T-cell (primary cell): ENCODE measurements at regions not wholly inside any gene's neighbourhood (a gene's known extent, or its start where the extent isn't known, plus 50 kb on each side); places are given as distances from the start of the nearest gene placed in this dataset.

Experiments used
- ATAC-seq, 4 experiments: fragments of 200-7000 bp in 3 of 4; fragments of 150-1000 bp in 1 of 4; cut with Tn5 transposase; replicated peaks in 1 of 4; 1 replicate in 3 of 4; 2 replicates in 1 of 4; pipeline ENCODE4 v1.10.0; 2021; ENCODE audit warnings: moderate library complexity in 3 of 4, mild to moderate bottlenecking in 2 of 4, moderate number of reproducible peaks in 1 of 4
- CTCF ChIA-PET, 2 donors: fragments of 300-600 bp; sonication (Branson Sonifier 250); formaldehyde crosslinking; loops; one replicate each; lab custom pipeline; 2022; ENCODE audit warnings: antibody characterized with exemption in 2 of 2; lab: Charles Lee
- POLR2A ChIA-PET, 2 donors: fragments of 300-600 bp; sonication (Branson Sonifier 250); formaldehyde crosslinking; loops; one replicate each; lab custom pipeline; 2022; ENCODE audit warnings: antibody characterized with exemption in 2 of 2; lab: Charles Lee
- DNase-seq, 35 experiments: peaks; one replicate each; pipeline versions ENCODE4 v3.0.0 to v3.0.0-alpha.2; 2013 to 2023
- H3K27ac ChIP-seq: one replicate; pipeline ENCODE4 v1.5.1; 2013; ENCODE audit warnings: low read length
- H3K27me3 ChIP-seq, 2 experiments: replicated peaks in 1 of 2; 1 replicate in 1 of 2; 2 replicates in 1 of 2; pipeline versions ENCODE4 v1.6.1 to v1.7.0; 2013; ENCODE audit warnings: low read length in 1 of 2, mixed read lengths in 1 of 2; ENCODE audit not compliant: control insufficient read depth in 2 of 2, insufficient read depth in 2 of 2; ENCODE audit errors: extremely low read depth in 1 of 2
- H3K36me3 ChIP-seq, 2 donors: 1 replicate in 1 of 2; 2 replicates in 1 of 2; pipeline versions ENCODE4 v1.6.1 to v1.7.0; 2013; ENCODE audit warnings: low read length in 1 of 2; ENCODE audit not compliant: control insufficient read depth in 2 of 2, insufficient read depth in 1 of 2; ENCODE audit errors: extremely low read depth in 1 of 2
- H3K4me1 ChIP-seq, 2 experiments: 1 replicate in 1 of 2; 2 replicates in 1 of 2; pipeline versions ENCODE4 v1.6.1 to v1.7.0; 2013; ENCODE audit warnings: low read length in 2 of 2, mixed read lengths in 1 of 2; ENCODE audit not compliant: insufficient read depth in 2 of 2, control insufficient read depth in 1 of 2; ENCODE audit errors: extremely low read depth in 1 of 2
- H3K4me3 ChIP-seq, 2 donors: 1 replicate in 1 of 2; 2 replicates in 1 of 2; pipeline versions ENCODE4 v1.5.1 to v1.7.0; 2013; ENCODE audit warnings: mild to moderate bottlenecking in 2 of 2, low read length in 1 of 2, moderate library complexity in 1 of 2; ENCODE audit not compliant: control insufficient read depth in 1 of 2; ENCODE audit errors: extremely low read depth in 1 of 2
- H3K9me3 ChIP-seq: 2 replicates; pipeline ENCODE4 v1.7.0; 2013
- H3K27ac Mint-ChIP-seq, 2 donors: one replicate each; pipeline ENCODE4 v1.8.0; 2020 to 2021; ENCODE audit warnings: mild to moderate bottlenecking in 2 of 2, mixed read lengths in 2 of 2
- H3K27me3 Mint-ChIP-seq, 2 donors: one replicate each; pipeline ENCODE4 v1.8.0; 2021 to 2022; ENCODE audit warnings: mixed read lengths in 2 of 2
- H3K36me3 Mint-ChIP-seq: one replicate; pipeline ENCODE4 v1.8.0; 2021; ENCODE audit warnings: mixed read lengths
- H3K4me1 Mint-ChIP-seq, 3 donors: one replicate each; pipeline ENCODE4 v1.8.0; 2020 to 2022; ENCODE audit warnings: mixed read lengths in 3 of 3, mild to moderate bottlenecking in 1 of 3
- H3K4me3 Mint-ChIP-seq, 3 donors: one replicate each; pipeline ENCODE4 v1.8.0; 2020 to 2022; ENCODE audit warnings: mild to moderate bottlenecking in 3 of 3, mixed read lengths in 3 of 3, moderate library complexity in 3 of 3
- H3K9me3 Mint-ChIP-seq, 3 donors: one replicate each; pipeline ENCODE4 v1.8.0; 2020 to 2022; ENCODE audit warnings: mixed read lengths in 3 of 3
- WGBS: methylation state at CpG from one replicate; pipeline ENCODE4 v1.1.5; 2013; ENCODE audit warnings: missing lambda C conversion rate; ENCODE audit not compliant: insufficient coverage; 5-methylcytosine and 5-hydroxymethylcytosine counted together

GRCh38 chr11:20311444-20311843 is 52.1 kb upstream of the HTATIP2 start:
- no peak overlapping the region for H3K4me3 Mint-ChIP-seq
- ATAC-seq, result no peak
- Histone ChIP-seq H3K4me3 (no peak overlapping the region), H3K27me3 (no peaks in the 10 kb centered on the region), H3K27ac (no peak overlapping the region), H3K4me1 (no peaks in the 10 kb centered on the region), H3K36me3 (no peaks in the 10 kb centered on the region), H3K9me3 (no peaks in the 10 kb centered on the region)
- WGBS, result 87% methylated on average over 3 of the region's 5 CpGs
- POLR2A ChIA-PET, result no interaction called here
- H3K4me1 Mint-ChIP-seq, result no peaks in the 10 kb centered on the region
- H3K36me3 Mint-ChIP-seq, result no peaks in the 10 kb centered on the region
- H3K27me3 Mint-ChIP-seq, result peaks cover 5 to 12% of the 10 kb centered on the region in 2 donors
- no peak for DNase-seq
- H3K27ac Mint-ChIP-seq, result no peak overlapping the region
- no peaks in the 10 kb centered on the region for H3K9me3 Mint-ChIP-seq
- CTCF ChIA-PET, result no interaction called here

GRCh38 chr11:20310596-20311394 is 52.7 kb upstream of the HTATIP2 start:
- H3K4me1 ChIP-seq, result no peaks in the 10 kb centered on the region
- no peak overlapping the region for H3K27ac ChIP-seq
- H3K36me3 ChIP-seq, result no peaks in the 10 kb centered on the region
- ATAC-seq, result no peak
- no peak overlapping the region for H3K4me3 ChIP-seq
- H3K9me3 Mint-ChIP-seq, result no peaks in the 10 kb centered on the region
- H3K27ac Mint-ChIP-seq, result no peak overlapping the region
- H3K27me3 Mint-ChIP-seq, result peaks cover 5 to 15% of the 10 kb centered on the region in 2 donors
- WGBS, result 76% methylated on average over 3 of the region's 11 CpGs
- no peaks in the 10 kb centered on the region for H3K27me3 ChIP-seq
- no peaks in the 10 kb centered on the region for H3K4me1 Mint-ChIP-seq
- CTCF ChIA-PET, result no interaction called here
- no peaks in the 10 kb centered on the region for H3K36me3 Mint-ChIP-seq
- H3K4me3 Mint-ChIP-seq, result no peak overlapping the region
- H3K9me3 ChIP-seq, result no peaks in the 10 kb centered on the region
- DNase-seq, result no peak
- POLR2A ChIA-PET, result no interaction called here

GRCh38 chr11:20310137-20310536 is 53.4 kb upstream of the HTATIP2 start:
- H3K4me3 ChIP-seq, result no peak overlapping the region
- no peak for DNase-seq
- Mint-ChIP-seq H3K4me1 (no peaks in the 10 kb centered on the region), H3K27me3 (peaks cover 5 to 15% of the 10 kb centered on the region in 2 donors), H3K27ac (no peak overlapping the region), H3K4me3 (no peak overlapping the region), H3K36me3 (no peaks in the 10 kb centered on the region), H3K9me3 (no peaks in the 10 kb centered on the region)
- no peak for ATAC-seq
- CTCF ChIA-PET, result no interaction called here
- H3K36me3 ChIP-seq, result no peaks in the 10 kb centered on the region
- WGBS, result 69% methylated on average over 7 of the region's 9 CpGs
- POLR2A ChIA-PET, result no interaction called here
- H3K27me3 ChIP-seq, result no peaks in the 10 kb centered on the region
- no peak overlapping the region for H3K27ac ChIP-seq
- H3K4me1 ChIP-seq, result no peaks in the 10 kb centered on the region
- no peaks in the 10 kb centered on the region for H3K9me3 ChIP-seq

- H3K27ac Mint-ChIP-seq, result no peak overlapping the region
- H3K4me3 ChIP-seq, result no peak overlapping the region
- H3K9me3 ChIP-seq, result no peaks in the 10 kb centered on the region
- H3K36me3 Mint-ChIP-seq, result no peaks in the 10 kb centered on the region
- no peaks in the 10 kb centered on the region for H3K27me3 ChIP-seq
- H3K27me3 Mint-ChIP-seq, result peaks cover 5 to 16% of the 10 kb centered on the region in 2 donors
- H3K4me3 Mint-ChIP-seq, result no peak overlapping the region
- DNase-seq (no peak), ATAC-seq (no peak)
- WGBS, result no CpG with 5 or more reads among the region's 5 CpGs
- CTCF ChIA-PET, result no interaction called here
- no peaks in the 10 kb centered on the region for H3K4me1 Mint-ChIP-seq
- no peak overlapping the region for H3K27ac ChIP-seq
- H3K36me3 ChIP-seq, result no peaks in the 10 kb centered on the region
- POLR2A ChIA-PET, result no interaction called here
- H3K9me3 Mint-ChIP-seq, result no peaks in the 10 kb centered on the region
- no peaks in the 10 kb centered on the region for H3K4me1 ChIP-seq
These were observed 54.1 kb upstream of the HTATIP2 start for GRCh38 chr11:20309231-20310025.

- H3K27ac Mint-ChIP-seq, result no peak overlapping the region
- DNase-seq (no peak), ATAC-seq (no peak)
- Histone ChIP-seq H3K27me3 (no peaks in the 10 kb centered on the region), H3K36me3 (no peaks in the 10 kb centered on the region), H3K4me1 (no peaks in the 10 kb centered on the region), H3K27ac (no peak overlapping the region), H3K9me3 (no peaks in the 10 kb centered on the region), H3K4me3 (no peak overlapping the region)
- POLR2A ChIA-PET, result no interaction called here
- H3K4me1 Mint-ChIP-seq, result no peaks in the 10 kb centered on the region
- no CpG with 5 or more reads among the region's 2 CpGs for WGBS
- H3K36me3 Mint-ChIP-seq, result no peaks in the 10 kb centered on the region
- H3K27me3 Mint-ChIP-seq, result peaks cover 13 to 21% of the 10 kb centered on the region in 2 donors
- no peak overlapping the region for H3K4me3 Mint-ChIP-seq
- CTCF ChIA-PET, result no interaction called here
- H3K9me3 Mint-ChIP-seq, result no peaks in the 10 kb centered on the region
These were observed 54.9 kb upstream of the HTATIP2 start for GRCh38 chr11:20308601-20309000.

- no peak for ATAC-seq
- Histone ChIP-seq H3K4me3 (no peak overlapping the region), H3K27ac (no peak overlapping the region), H3K36me3 (no peaks in the 10 kb centered on the region), H3K27me3 (peaks cover 0 to 4% of the 10 kb centered on the region in 2 experiments), H3K4me1 (no peaks in the 10 kb centered on the region), H3K9me3 (no peaks in the 10 kb centered on the region)
- Mint-ChIP-seq H3K36me3 (no peaks in the 10 kb centered on the region), H3K27me3 (peaks cover 28% of the 10 kb centered on the region in 2 donors), H3K4me1 (no peaks in the 10 kb centered on the region), H3K27ac (no peak overlapping the region), H3K4me3 (no peak overlapping the region), H3K9me3 (peaks cover 0 to 4% (median 0%) of the 10 kb centered on the region in 3 donors)
- ChIA-PET POLR2A (no interaction called here), CTCF (no interaction called here)
- WGBS, result 80% methylated on average over 1 of the region's 6 CpGs
- DNase-seq, result no peak
These were observed 60.0 kb upstream of the HTATIP2 start for GRCh38 chr11:20303391-20303965.
